ENCODE measurements at regions not wholly inside any gene's neighbourhood (a gene's known extent, or its start where the extent isn't known, plus 50 kb on each side); places are given as distances from the start of the nearest gene placed in this dataset.
"Not testable (repeated sequence)": the region's sequence is repeated elsewhere in the genome, so short reads cannot be mapped to it uniquely, and the experiment has no call there.

- no peaks in the 10 kb centered on the region for H3K36me3 Mint-ChIP-seq (ENCODE audit: insufficient read depth, unreplicated experiment)
- intact Hi-C loops (cut with micrococcal nuclease; ENCODE audit: unreplicated experiment), result no loop called here
- CTCF ChIA-PET, result no interaction called here
Observed at GRCh38 chrX:115390078-115390477, 100.6 kb downstream of the LUZP4 start.

GRCh38 chrX:115392031-115392430 lies 102.5 kb downstream of the LUZP4 start:
- CTCF ChIA-PET, result no interaction called here
- peaks cover 8% of the 10 kb centered on the region for H3K4me1 Mint-ChIP-seq (ENCODE audit: low read depth, unreplicated experiment)
- no TSS peak for BruUV-seq (replicated peaks)
- H3K4me3 Mint-ChIP-seq (ENCODE audit: low read depth, unreplicated experiment), result no peak overlapping the region
- H3K36me3 Mint-ChIP-seq (ENCODE audit: insufficient read depth, unreplicated experiment), result no peaks in the 10 kb centered on the region
- intact Hi-C loops (cut with micrococcal nuclease; ENCODE audit: unreplicated experiment), result no loop called here
- DNase-seq, result no peak
- H3K9me3 Mint-ChIP-seq (ENCODE audit: low read depth, unreplicated experiment), result no peaks in the 10 kb centered on the region
- H3K27me3 Mint-ChIP-seq (ENCODE audit: unreplicated experiment), result no peaks in the 10 kb centered on the region
- no peak overlapping the region for H3K27ac Mint-ChIP-seq (ENCODE audit: unreplicated experiment)
- TF ChIP-seq CTCF (IDR thresholded peaks at IDR 0.05; ENCODE audit: unreplicated experiment), result no peak

More at GRCh38 chrX:115390078-115390477, 100.6 kb downstream of the LUZP4 start:
- DNase-seq, result no peak
- Mint-ChIP-seq H3K4me1 (ENCODE audit: low read depth, unreplicated experiment) (peaks cover 8% of the 10 kb centered on the region), H3K4me3 (ENCODE audit: low read depth, unreplicated experiment) (no peak overlapping the region), H3K27ac (ENCODE audit: unreplicated experiment) (no peak overlapping the region), H3K9me3 (ENCODE audit: low read depth, unreplicated experiment) (no peaks in the 10 kb centered on the region), H3K27me3 (ENCODE audit: unreplicated experiment) (no peaks in the 10 kb centered on the region)
- no TSS peak for BruUV-seq (replicated peaks)
- TF ChIP-seq CTCF (IDR thresholded peaks at IDR 0.05; ENCODE audit: unreplicated experiment), result no peak

GRCh38 chrX:115392871-115393270 lies 103.4 kb downstream of the LUZP4 start:
- BruUV-seq (replicated peaks), result no TSS peak
- H3K27me3 Mint-ChIP-seq (ENCODE audit: unreplicated experiment), result no peaks in the 10 kb centered on the region
- DNase-seq, result no peak
- intact Hi-C loops (cut with micrococcal nuclease; ENCODE audit: unreplicated experiment), result no loop called here
- peaks cover 8% of the 10 kb centered on the region for H3K4me1 Mint-ChIP-seq (ENCODE audit: low read depth, unreplicated experiment)
- no peaks in the 10 kb centered on the region for H3K9me3 Mint-ChIP-seq (ENCODE audit: low read depth, unreplicated experiment)
- H3K27ac Mint-ChIP-seq (ENCODE audit: unreplicated experiment), result no peak overlapping the region
- no peak overlapping the region for H3K4me3 Mint-ChIP-seq (ENCODE audit: low read depth, unreplicated experiment)
- H3K36me3 Mint-ChIP-seq (ENCODE audit: insufficient read depth, unreplicated experiment), result no peaks in the 10 kb centered on the region
- TF ChIP-seq CTCF (IDR thresholded peaks at IDR 0.05; ENCODE audit: unreplicated experiment), result no peak
- CTCF ChIA-PET, result no interaction called here

- Mint-ChIP-seq H3K27ac (ENCODE audit: unreplicated experiment) (no peak overlapping the region), H3K4me3 (ENCODE audit: low read depth, unreplicated experiment) (no peak overlapping the region), H3K4me1 (ENCODE audit: low read depth, unreplicated experiment) (peaks cover 8% of the 10 kb centered on the region), H3K27me3 (ENCODE audit: unreplicated experiment) (no peaks in the 10 kb centered on the region), H3K9me3 (ENCODE audit: low read depth, unreplicated experiment) (no peaks in the 10 kb centered on the region), H3K36me3 (ENCODE audit: insufficient read depth, unreplicated experiment) (no peaks in the 10 kb centered on the region)
- intact Hi-C loops (cut with micrococcal nuclease; ENCODE audit: unreplicated experiment), result no loop called here
- peak; percentile 6 for DNase-seq
- CTCF ChIA-PET, result no interaction called here
- BruUV-seq (replicated peaks), result no TSS peak
- no peak for TF ChIP-seq CTCF (IDR thresholded peaks at IDR 0.05; ENCODE audit: unreplicated experiment)
Observed at GRCh38 chrX:115393271-115393670, 103.8 kb downstream of the LUZP4 start.

- H3K4me3 Mint-ChIP-seq (ENCODE audit: low read depth, unreplicated experiment); DNase-seq; H3K9me3 Mint-ChIP-seq (ENCODE audit: low read depth, unreplicated experiment); BruUV-seq (replicated peaks); intact Hi-C loops (cut with micrococcal nuclease; ENCODE audit: unreplicated experiment); H3K27me3 Mint-ChIP-seq (ENCODE audit: unreplicated experiment); CTCF ChIA-PET; H3K27ac Mint-ChIP-seq (ENCODE audit: unreplicated experiment); H3K36me3 Mint-ChIP-seq (ENCODE audit: insufficient read depth, unreplicated experiment); H3K4me1 Mint-ChIP-seq (ENCODE audit: low read depth, unreplicated experiment): not testable (repeated sequence)
Observed at GRCh38 chrX:115394806-115395205, 105.3 kb downstream of the LUZP4 start.
